Right ventricle myocardium superior (tissue), 1 donor: ENCODE measurements at regions not wholly inside any gene's neighbourhood (a gene's known extent, or its start where the extent isn't known, plus 50 kb on each side); places are given as distances from the start of the nearest gene placed in this dataset.
"Not testable (repeated sequence)": the region's sequence is repeated elsewhere in the genome, so short reads cannot be mapped to it uniquely, and the experiment has no call there.

Experiments
- ATAC-seq: fragments of 200-7000 bp; cut with Tn5 transposase; one replicate; pipeline ENCODE4 v1.9.1; 2020; ENCODE audit warnings: mild to moderate bottlenecking; ENCODE audit not compliant: poor library complexity
- DNase-seq: peaks from one replicate; pipeline ENCODE4 v3.0.0-alpha.2; 2020
- intact Hi-C: fragments of 100-400 bp; cut with DNase I; formaldehyde crosslinking; loops from one replicate; pipeline ENCODE4 v1.11.2; 2022
- donor health status: DM: no; HTN: yes; CAD: no; lungs with severe emphysema.

- DNase-seq, intact Hi-C loops, ATAC-seq: not testable (repeated sequence)
Measured at GRCh38 chr15:20337238-20337637, 204.4 kb downstream of the GOLGA6L6 start.

- DNase-seq, intact Hi-C loops, ATAC-seq: not testable (repeated sequence)
Measured at GRCh38 chr15:20334451-20334850, 207.1 kb downstream of the GOLGA6L6 start.

- intact Hi-C loops, DNase-seq, ATAC-seq: not testable (repeated sequence)
Measured at GRCh38 chr15:20325751-20326150, 215.8 kb downstream of the GOLGA6L6 start.

GRCh38 chr15:20317132-20317531, 224.5 kb downstream of the GOLGA6L6 start:
- ATAC-seq = not testable (repeated sequence)

GRCh38 chr15:20311014-20311680, 230.5 kb downstream of the GOLGA6L6 start:
- ATAC-seq, DNase-seq, intact Hi-C loops: not testable (repeated sequence)

More at GRCh38 chr15:20317132-20317531, 224.5 kb downstream of the GOLGA6L6 start:
- intact Hi-C loops, DNase-seq: not testable (repeated sequence)

GRCh38 chr15:20310603-20311002, 231.0 kb downstream of the GOLGA6L6 start:
- DNase-seq = no peak
- no peak for ATAC-seq
- intact Hi-C loops = no loop called here

GRCh38 chr15:20309966-20310365, 231.6 kb downstream of the GOLGA6L6 start:
- ATAC-seq, DNase-seq, intact Hi-C loops: not testable (repeated sequence)

GRCh38 chr15:20309395-20309794, 232.2 kb downstream of the GOLGA6L6 start:
- ATAC-seq, intact Hi-C loops: not testable (repeated sequence)

GRCh38 chr15:20308027-20308690, 233.4 kb downstream of the GOLGA6L6 start:
- ATAC-seq, intact Hi-C loops, DNase-seq: not testable (repeated sequence)

More at GRCh38 chr15:20309395-20309794, 232.2 kb downstream of the GOLGA6L6 start:
- DNase-seq = not testable (repeated sequence)

- DNase-seq, ATAC-seq, intact Hi-C loops: not testable (repeated sequence)
Measured at GRCh38 chr15:20307137-20307536, 234.5 kb downstream of the GOLGA6L6 start.

GRCh38 chr15:20306497-20307106, 235.0 kb downstream of the GOLGA6L6 start:
- DNase-seq, intact Hi-C loops, ATAC-seq: not testable (repeated sequence)

GRCh38 chr15:20305912-20306311, 235.7 kb downstream of the GOLGA6L6 start:
- ATAC-seq, intact Hi-C loops, DNase-seq: not testable (repeated sequence)

- ATAC-seq, intact Hi-C loops, DNase-seq: not testable (repeated sequence)
Measured at GRCh38 chr15:20305015-20305465, 236.6 kb downstream of the GOLGA6L6 start.

- DNase-seq, intact Hi-C loops, ATAC-seq: not testable (repeated sequence)
Measured at GRCh38 chr15:20304282-20305014, 237.2 kb downstream of the GOLGA6L6 start.

GRCh38 chr15:20303248-20304171, 238.1 kb downstream of the GOLGA6L6 start:
- intact Hi-C loops, ATAC-seq, DNase-seq: not testable (repeated sequence)

- ATAC-seq = not testable (repeated sequence)
Measured at GRCh38 chr15:20302141-20303069, 239.2 kb downstream of the GOLGA6L6 start.

More at GRCh38 chr15:20302141-20303069, 239.2 kb downstream of the GOLGA6L6 start:
- intact Hi-C loops, DNase-seq: not testable (repeated sequence)
